Stomach (tissue), 4 donors: ENCODE measurements at regions not wholly inside any gene's neighbourhood (a gene's known extent, or its start where the extent isn't known, plus 50 kb on each side); places are given as distances from the start of the nearest gene placed in this dataset.

Experiments used
- EP300 ChIP-seq: sonication (generic); formaldehyde crosslinking; IDR thresholded peaks from one replicate; pipeline ENCODE4 v1.6.1; 2017; ENCODE audit warnings: antibody characterized with exemption
- POLR2A ChIP-seq, 4 donors: fragments of 450-650 bp; IDR thresholded peaks; one replicate each; pipeline ENCODE4 v1.6.1; 2016; ENCODE audit warnings: antibody characterized with exemption in 4 of 4, control low read depth in 2 of 4, mild to moderate bottlenecking in 1 of 4, moderate library complexity in 1 of 4
- POLR2AphosphoS5 ChIP-seq, 3 donors: sonication (generic); formaldehyde crosslinking; IDR thresholded peaks; one replicate each; pipeline ENCODE4 v1.6.1; 2016; ENCODE audit warnings: antibody characterized with exemption in 3 of 3
- TF ChIP-seq, protein P1 (sequence below), 7 experiments: fragments of 450-650 bp in 4 of 7; fragments of 200-600 bp in 3 of 7; sonication (generic) in 3 of 7; IDR thresholded peaks; one replicate each; pipeline ENCODE4 v1.5.1; 2016 to 2019; ENCODE audit warnings: antibody characterized with exemption in 7 of 7, control low read depth in 2 of 7, mild to moderate bottlenecking in 1 of 7

DNA sequence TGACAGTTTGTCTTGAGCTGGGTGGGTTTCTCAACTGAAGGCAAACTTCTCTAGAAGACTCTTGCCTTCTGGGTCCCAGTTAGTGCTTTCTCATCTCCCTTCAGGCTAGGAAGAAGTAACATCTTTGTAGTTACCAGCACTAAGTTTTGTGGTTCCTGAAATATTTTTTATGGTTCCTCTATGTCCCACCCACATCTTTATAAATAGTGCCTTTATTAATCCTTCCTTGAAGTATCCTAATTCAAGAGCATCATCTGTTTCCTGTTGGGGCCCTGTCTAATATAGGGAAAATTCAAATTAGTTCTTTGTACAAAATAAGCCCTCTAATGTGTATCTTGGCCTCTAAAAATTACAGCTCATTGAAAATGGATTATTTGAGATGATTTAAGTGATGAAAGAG is 147.4 kb upstream of the MAOA start:
- TF ChIP-seq, protein P1, sequence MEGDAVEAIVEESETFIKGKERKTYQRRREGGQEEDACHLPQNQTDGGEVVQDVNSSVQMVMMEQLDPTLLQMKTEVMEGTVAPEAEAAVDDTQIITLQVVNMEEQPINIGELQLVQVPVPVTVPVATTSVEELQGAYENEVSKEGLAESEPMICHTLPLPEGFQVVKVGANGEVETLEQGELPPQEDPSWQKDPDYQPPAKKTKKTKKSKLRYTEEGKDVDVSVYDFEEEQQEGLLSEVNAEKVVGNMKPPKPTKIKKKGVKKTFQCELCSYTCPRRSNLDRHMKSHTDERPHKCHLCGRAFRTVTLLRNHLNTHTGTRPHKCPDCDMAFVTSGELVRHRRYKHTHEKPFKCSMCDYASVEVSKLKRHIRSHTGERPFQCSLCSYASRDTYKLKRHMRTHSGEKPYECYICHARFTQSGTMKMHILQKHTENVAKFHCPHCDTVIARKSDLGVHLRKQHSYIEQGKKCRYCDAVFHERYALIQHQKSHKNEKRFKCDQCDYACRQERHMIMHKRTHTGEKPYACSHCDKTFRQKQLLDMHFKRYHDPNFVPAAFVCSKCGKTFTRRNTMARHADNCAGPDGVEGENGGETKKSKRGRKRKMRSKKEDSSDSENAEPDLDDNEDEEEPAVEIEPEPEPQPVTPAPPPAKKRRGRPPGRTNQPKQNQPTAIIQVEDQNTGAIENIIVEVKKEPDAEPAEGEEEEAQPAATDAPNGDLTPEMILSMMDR (IDR thresholded peaks at IDR 0.05) = no peak
- TF ChIP-seq POLR2AphosphoS5 (IDR thresholded peaks at IDR 0.05) (no peak), EP300 (no peak), POLR2A (IDR thresholded peaks at IDR 0.05) (no peak)
